Gastroesophageal sphincter (tissue), 3 donors: ENCODE measurements at regions not wholly inside any gene's neighbourhood (a gene's known extent, or its start where the extent isn't known, plus 50 kb on each side); places are given as distances from the start of the nearest gene placed in this dataset.

ENCODE experiments used
- POLR2A ChIP-seq, 2 donors: fragments of 450-650 bp; IDR thresholded peaks; one replicate each; pipeline ENCODE4 v1.6.1; 2017; ENCODE audit warnings: antibody characterized with exemption in 2 of 2, mild to moderate bottlenecking in 2 of 2, moderate library complexity in 1 of 2
- POLR2AphosphoS5 ChIP-seq: sonication (generic); formaldehyde crosslinking; IDR thresholded peaks from one replicate; pipeline ENCODE4 v1.6.1; 2017; ENCODE audit warnings: antibody characterized with exemption
- TF ChIP-seq, protein P1 (sequence below), 4 experiments: fragments of 200-600 bp in 2 of 4; fragments of 450-650 bp in 2 of 4; sonication (generic) in 1 of 4; IDR thresholded peaks; one replicate each; pipeline ENCODE4 v1.5.1; 2017 to 2019; ENCODE audit warnings: antibody characterized with exemption in 4 of 4, mild to moderate bottlenecking in 2 of 4, moderate library complexity in 2 of 4

DNA sequence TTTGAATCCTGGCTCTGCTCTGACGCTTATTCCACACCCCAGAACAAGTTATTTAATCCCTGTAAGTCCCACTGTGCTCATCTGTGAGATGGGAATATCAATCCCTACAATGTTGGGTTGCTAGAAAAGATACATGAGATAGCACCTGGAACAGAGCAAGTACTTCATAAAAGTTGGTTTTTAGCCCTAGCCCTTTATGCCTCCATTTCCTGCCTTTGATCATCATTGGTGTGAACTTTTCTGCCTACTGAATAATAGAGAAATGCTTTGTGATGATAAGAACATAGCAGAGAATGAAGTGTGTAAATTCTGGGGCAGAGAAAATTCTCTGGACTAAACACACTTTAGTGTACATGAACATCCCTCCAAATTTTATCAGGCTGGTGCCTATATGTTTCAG lies 90.3 kb upstream of the RANBP6 start:
- TF ChIP-seq, protein P1, sequence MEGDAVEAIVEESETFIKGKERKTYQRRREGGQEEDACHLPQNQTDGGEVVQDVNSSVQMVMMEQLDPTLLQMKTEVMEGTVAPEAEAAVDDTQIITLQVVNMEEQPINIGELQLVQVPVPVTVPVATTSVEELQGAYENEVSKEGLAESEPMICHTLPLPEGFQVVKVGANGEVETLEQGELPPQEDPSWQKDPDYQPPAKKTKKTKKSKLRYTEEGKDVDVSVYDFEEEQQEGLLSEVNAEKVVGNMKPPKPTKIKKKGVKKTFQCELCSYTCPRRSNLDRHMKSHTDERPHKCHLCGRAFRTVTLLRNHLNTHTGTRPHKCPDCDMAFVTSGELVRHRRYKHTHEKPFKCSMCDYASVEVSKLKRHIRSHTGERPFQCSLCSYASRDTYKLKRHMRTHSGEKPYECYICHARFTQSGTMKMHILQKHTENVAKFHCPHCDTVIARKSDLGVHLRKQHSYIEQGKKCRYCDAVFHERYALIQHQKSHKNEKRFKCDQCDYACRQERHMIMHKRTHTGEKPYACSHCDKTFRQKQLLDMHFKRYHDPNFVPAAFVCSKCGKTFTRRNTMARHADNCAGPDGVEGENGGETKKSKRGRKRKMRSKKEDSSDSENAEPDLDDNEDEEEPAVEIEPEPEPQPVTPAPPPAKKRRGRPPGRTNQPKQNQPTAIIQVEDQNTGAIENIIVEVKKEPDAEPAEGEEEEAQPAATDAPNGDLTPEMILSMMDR (IDR thresholded peaks at IDR 0.05): no peak
- TF ChIP-seq POLR2AphosphoS5 (no peak), POLR2A (IDR thresholded peaks at IDR 0.05) (no peak)
